Trophoblast cell (in vitro differentiated cells and primary cell): ENCODE measurements at regions not wholly inside any gene's neighbourhood (a gene's known extent, or its start where the extent isn't known, plus 50 kb on each side); places are given as distances from the start of the nearest gene placed in this dataset.

Experiments used
- DNase-seq, 2 donors: peaks; one replicate each; pipeline ENCODE4 v3.0.0-alpha.2; 2016
- H2AFZ ChIP-seq: 2 replicates; pipeline ENCODE4 v1.6.1; 2013; ENCODE audit warnings: low read length, moderate library complexity, mild to moderate bottlenecking; ENCODE audit not compliant: insufficient read depth, poor library complexity
- H2AK5ac ChIP-seq: 2 replicates; pipeline ENCODE4 v1.6.1; 2013; ENCODE audit warnings: mild to moderate bottlenecking, low read length
- H2BK120ac ChIP-seq: 2 replicates; pipeline ENCODE4 v1.6.1; 2013; ENCODE audit warnings: low read length, mild to moderate bottlenecking, moderate library complexity; ENCODE audit not compliant: insufficient read depth, poor library complexity
- H2BK12ac ChIP-seq: 2 replicates; pipeline ENCODE4 v1.6.1; 2013; ENCODE audit warnings: mild to moderate bottlenecking, low read length, moderate library complexity
- H2BK5ac ChIP-seq: 2 replicates; pipeline ENCODE4 v1.6.1; 2013; ENCODE audit warnings: low read length, low read depth, moderate library complexity, mild to moderate bottlenecking; ENCODE audit not compliant: poor library complexity
- H3K14ac ChIP-seq: 2 replicates; pipeline ENCODE4 v1.6.1; 2013; ENCODE audit warnings: mild to moderate bottlenecking, low read length
- H3K18ac ChIP-seq: 2 replicates; pipeline ENCODE4 v1.6.1; 2013; ENCODE audit warnings: mild to moderate bottlenecking, low read length
- H3K23ac ChIP-seq: 2 replicates; pipeline ENCODE4 v1.6.1; 2013; ENCODE audit warnings: low read length
- H3K27ac ChIP-seq: 2 replicates; pipeline ENCODE4 v1.5.1; 2013; ENCODE audit warnings: low read depth, mild to moderate bottlenecking, inconsistent platforms, low read length, moderate library complexity
- H3K27me3 ChIP-seq: 2 replicates; pipeline ENCODE4 v1.6.1; 2013; ENCODE audit warnings: inconsistent platforms, mild to moderate bottlenecking, low read length, moderate library complexity; ENCODE audit not compliant: insufficient read depth
- H3K36me3 ChIP-seq, 2 experiments: 1 replicate in 1 of 2; 2 replicates in 1 of 2; pipeline ENCODE4 v1.6.1; 2013; ENCODE audit warnings: low read length in 2 of 2, mild to moderate bottlenecking in 2 of 2, moderate library complexity in 1 of 2; ENCODE audit not compliant: insufficient read depth in 2 of 2, control insufficient read depth in 1 of 2
- H3K4ac ChIP-seq: 2 replicates; pipeline ENCODE4 v1.6.1; 2013; ENCODE audit warnings: low read depth, mild to moderate bottlenecking, low read length, moderate library complexity
- H3K4me1 ChIP-seq, 2 experiments: 1 replicate in 1 of 2; 2 replicates in 1 of 2; pipeline ENCODE4 v1.6.1; 2013; ENCODE audit warnings: low read length in 2 of 2, mild to moderate bottlenecking in 2 of 2, moderate library complexity in 1 of 2; ENCODE audit not compliant: insufficient read depth in 2 of 2, control insufficient read depth in 1 of 2
- H3K4me2 ChIP-seq: 2 replicates; pipeline ENCODE4 v1.6.1; 2013; ENCODE audit warnings: inconsistent platforms, mild to moderate bottlenecking, low read length, moderate library complexity
- H3K4me3 ChIP-seq: 2 replicates; pipeline ENCODE4 v1.5.1; 2013; ENCODE audit warnings: mild to moderate bottlenecking, low read depth, low read length, inconsistent platforms
- H3K79me1 ChIP-seq: one replicate; pipeline ENCODE4 v1.6.1; 2013; ENCODE audit warnings: low read length
- H3K79me2 ChIP-seq: 2 replicates; pipeline ENCODE4 v1.6.1; 2013; ENCODE audit warnings: low read length, mild to moderate bottlenecking; ENCODE audit not compliant: control insufficient read depth, insufficient read depth, poor library complexity
- H3K9ac ChIP-seq: 2 replicates; pipeline ENCODE4 v1.6.1; 2013; ENCODE audit warnings: mild to moderate bottlenecking, low read length
- H3K9me3 ChIP-seq: 2 replicates; pipeline ENCODE4 v1.6.1; 2013; ENCODE audit warnings: low read depth, mild to moderate bottlenecking, control low read depth, inconsistent platforms, low read length; ENCODE audit not compliant: insufficient read depth
- H4K12ac ChIP-seq: 2 replicates; pipeline ENCODE4 v1.6.1; 2013; ENCODE audit warnings: low read depth, mild to moderate bottlenecking, low read length, moderate library complexity
- H4K8ac ChIP-seq: 2 replicates; pipeline ENCODE4 v1.6.1; 2013; ENCODE audit warnings: low read depth, mild to moderate bottlenecking, low read length, moderate library complexity
- H4K91ac ChIP-seq: one replicate; pipeline ENCODE4 v1.6.1; 2013; ENCODE audit warnings: low read depth, mild to moderate bottlenecking, low read length, moderate library complexity
- WGBS: extraction: QIAGEN DNeasy Blood & Tissue Kit; methylation state at CpG from one replicate; pipeline ENCODE4 v1.1.7; 2013; ENCODE audit warnings: missing lambda C conversion rate; ENCODE audit not compliant: insufficient read length, insufficient coverage; ENCODE audit errors: extremely low coverage; 5-methylcytosine and 5-hydroxymethylcytosine counted together

DNA sequence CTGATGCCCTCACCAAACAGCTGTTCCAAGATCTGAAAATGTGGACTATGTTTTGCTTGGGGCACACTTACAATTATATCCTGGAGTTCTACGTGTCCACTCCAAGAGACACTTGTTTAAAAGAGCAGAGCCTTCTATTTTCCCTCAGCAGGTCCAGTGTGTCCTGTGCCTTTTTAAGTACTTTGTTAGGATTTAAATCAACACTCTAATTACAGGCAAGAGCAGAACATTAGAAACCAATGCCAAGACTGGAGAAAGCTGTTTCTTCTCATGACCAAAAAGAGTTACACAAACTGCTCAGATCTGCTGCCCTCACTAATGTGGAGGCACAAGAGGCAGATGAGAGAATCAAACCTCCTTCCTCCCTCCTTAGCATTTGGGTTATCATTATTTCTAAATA is 452.9 kb downstream of the LMO4 start:
- DNase-seq, result no peak
- Histone ChIP-seq H2AK5ac (no peak overlapping the region), H2BK12ac (no peak overlapping the region), H3K9ac (no peak overlapping the region), H3K27ac (no peak overlapping the region), H3K79me2 (no peaks in the 10 kb centered on the region), H3K14ac (no peak overlapping the region), H3K9me3 (no peaks in the 10 kb centered on the region), H2BK120ac (no peak overlapping the region), H3K4me3 (no peak overlapping the region), H3K27me3 (no peaks in the 10 kb centered on the region), H2BK5ac (no peak overlapping the region), H3K79me1 (no peaks in the 10 kb centered on the region), H4K8ac (no peak overlapping the region), H2AFZ (no peak overlapping the region), H3K36me3 (no peaks in the 10 kb centered on the region), H3K4me1 (no peaks in the 10 kb centered on the region), H3K4me2 (no peak overlapping the region), H3K4ac (no peak overlapping the region), H4K91ac (no peak overlapping the region), H3K23ac (no peak overlapping the region), H3K18ac (no peak overlapping the region), H4K12ac (no peak overlapping the region)
- no CpG with 5 or more reads among the region's 1 CpG for WGBS

DNA sequence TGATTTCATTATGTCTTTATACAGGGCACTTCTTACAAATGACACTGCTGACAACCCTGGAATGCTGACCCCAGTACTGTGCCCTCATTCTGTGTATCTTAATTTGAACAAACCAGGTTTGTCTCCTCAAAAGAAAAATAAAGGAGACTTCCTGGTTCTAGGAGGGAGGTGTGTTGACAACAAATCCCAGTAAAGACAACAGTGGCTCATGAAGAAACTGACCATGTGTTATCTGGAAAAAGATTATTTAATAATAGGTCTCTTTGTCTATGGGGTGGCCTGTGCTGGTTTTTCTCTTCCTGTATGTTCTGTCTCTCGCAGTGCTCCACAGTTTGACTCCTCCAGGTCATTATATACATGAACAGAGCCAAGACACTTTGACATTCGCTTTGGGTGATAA is 454.6 kb downstream of the LMO4 start:
- Histone ChIP-seq H3K79me2 (no peaks in the 10 kb centered on the region), H2BK5ac (no peak overlapping the region), H2BK120ac (no peak overlapping the region), H3K79me1 (no peaks in the 10 kb centered on the region), H3K23ac (no peak overlapping the region), H4K8ac (no peak overlapping the region), H3K4me2 (no peak overlapping the region), H4K12ac (no peak overlapping the region), H2AFZ (no peak overlapping the region), H3K14ac (no peak overlapping the region), H3K4me3 (no peak overlapping the region), H3K36me3 (no peaks in the 10 kb centered on the region), H3K27me3 (no peaks in the 10 kb centered on the region), H3K18ac (no peak overlapping the region), H2BK12ac (no peak overlapping the region), H3K9ac (no peak overlapping the region), H3K4me1 (peaks cover 0 to 4% of the 10 kb centered on the region in 2 experiments), H3K27ac (no peak overlapping the region), H2AK5ac (no peak overlapping the region), H3K9me3 (no peaks in the 10 kb centered on the region), H4K91ac (no peak overlapping the region), H3K4ac (no peak overlapping the region)
- no CpG with 5 or more reads among the region's 2 CpGs for WGBS
- DNase-seq, result no peak

DNA sequence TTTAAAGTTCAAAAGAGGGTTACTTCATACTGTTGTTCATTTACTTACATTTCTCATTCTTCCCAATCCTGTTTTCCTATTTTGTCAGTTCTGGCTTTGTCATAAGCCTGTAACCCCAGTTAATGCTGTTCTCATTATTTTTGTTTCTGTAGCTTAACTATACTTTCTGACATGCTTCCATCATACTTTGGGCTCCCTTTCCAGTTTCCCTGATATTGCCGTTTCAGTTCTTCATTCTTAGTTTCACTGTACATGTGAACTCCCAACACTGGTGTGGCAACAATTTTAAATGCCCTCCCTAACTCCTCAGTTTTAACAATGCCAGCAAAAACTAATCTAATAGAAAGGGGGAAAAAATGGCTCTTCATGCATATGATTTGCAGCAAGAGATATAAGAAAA is 456.7 kb downstream of the LMO4 start:
- no peaks in the 10 kb centered on the region for H3K79me2 ChIP-seq
- no peaks in the 10 kb centered on the region for H3K36me3 ChIP-seq
- DNase-seq, result no peak
- H3K9me3 ChIP-seq, result no peaks in the 10 kb centered on the region
- H3K27ac ChIP-seq, result no peak overlapping the region
- no peak overlapping the region for H3K9ac ChIP-seq
- H3K27me3 ChIP-seq, result no peaks in the 10 kb centered on the region
- H3K4me1 ChIP-seq, result peaks cover 0 to 4% of the 10 kb centered on the region in 2 experiments
- no peak overlapping the region for H3K4me3 ChIP-seq
- no peak overlapping the region for H4K8ac ChIP-seq
- no peak overlapping the region for H4K12ac ChIP-seq
- no peak overlapping the region for H2BK5ac ChIP-seq
- H3K14ac ChIP-seq, result no peak overlapping the region
- H2BK120ac ChIP-seq, result no peak overlapping the region
- no peak overlapping the region for H3K4ac ChIP-seq
- no peak overlapping the region for H4K91ac ChIP-seq
- H2AK5ac ChIP-seq, result no peak overlapping the region
- H3K23ac ChIP-seq, result no peak overlapping the region
- no peak overlapping the region for H2AFZ ChIP-seq
- no CpG with 5 or more reads among the region's 1 CpG for WGBS
- no peak overlapping the region for H3K18ac ChIP-seq
- no peak overlapping the region for H2BK12ac ChIP-seq
- H3K4me2 ChIP-seq, result no peak overlapping the region
- H3K79me1 ChIP-seq, result no peaks in the 10 kb centered on the region

DNA sequence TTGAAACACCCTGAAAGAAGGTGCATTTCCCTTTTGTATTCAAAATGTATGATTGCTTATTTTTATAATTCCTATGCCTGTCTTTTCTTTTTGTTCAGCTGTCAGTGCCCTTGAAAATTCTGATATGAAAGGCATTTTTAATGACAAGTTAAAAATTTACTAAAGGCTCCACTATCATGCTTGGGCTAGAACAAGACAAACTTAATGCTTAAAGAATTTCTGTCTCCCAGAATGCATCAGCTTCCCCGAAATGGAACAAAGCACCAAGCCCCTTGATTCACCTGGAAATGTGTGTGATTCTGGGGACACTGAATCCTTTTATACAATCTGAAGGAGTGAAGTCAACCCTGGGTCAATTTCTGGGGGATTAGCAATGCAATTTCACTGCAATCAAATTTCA is 457.5 kb downstream of the LMO4 start:
- H4K91ac ChIP-seq, result no peak overlapping the region
- H3K79me1 ChIP-seq, result no peaks in the 10 kb centered on the region
- H2BK12ac ChIP-seq, result no peak overlapping the region
- H3K79me2 ChIP-seq, result no peaks in the 10 kb centered on the region
- no peak overlapping the region for H3K27ac ChIP-seq
- WGBS, result no CpG with 5 or more reads among the region's 1 CpG
- H3K4me2 ChIP-seq, result no peak overlapping the region
- no peak overlapping the region for H3K23ac ChIP-seq
- no peak overlapping the region for H2AFZ ChIP-seq
- no peak overlapping the region for H2AK5ac ChIP-seq
- H2BK120ac ChIP-seq, result no peak overlapping the region
- H3K4ac ChIP-seq, result no peak overlapping the region
- no peaks in the 10 kb centered on the region for H3K27me3 ChIP-seq
- H4K12ac ChIP-seq, result no peak overlapping the region
- H3K9ac ChIP-seq, result no peak overlapping the region
- H3K14ac ChIP-seq, result no peak overlapping the region
- no peak for DNase-seq
- no peak overlapping the region for H3K18ac ChIP-seq
- H3K36me3 ChIP-seq, result no peaks in the 10 kb centered on the region
- no peak overlapping the region for H2BK5ac ChIP-seq
- peaks cover 0 to 4% of the 10 kb centered on the region in 2 experiments for H3K4me1 ChIP-seq
- no peaks in the 10 kb centered on the region for H3K9me3 ChIP-seq
- H4K8ac ChIP-seq, result no peak overlapping the region
- H3K4me3 ChIP-seq, result no peak overlapping the region
